AG09309 (cell line): ENCODE measurements at regions not wholly inside any gene's neighbourhood (a gene's known extent, or its start where the extent isn't known, plus 50 kb on each side); places are given as distances from the start of the nearest gene placed in this dataset.

Experiments used
- DNase-seq: peaks from one replicate; pipeline ENCODE4 v3.0.0-alpha.2; 2010; ENCODE audit warnings: low read depth
- H3K4me3 ChIP-seq: 2 replicates; pipeline ENCODE4 v1.5.1; 2011; ENCODE audit warnings: mild to moderate bottlenecking, low read depth, low read length, moderate library complexity; ENCODE audit not compliant: control insufficient read depth
- CTCF ChIP-seq: IDR thresholded peaks from 2 replicates; pipeline ENCODE4 v1.5.1; 2011; ENCODE audit warnings: mild to moderate bottlenecking, low read depth, low read length, inconsistent platforms; ENCODE audit not compliant: insufficient read depth, control insufficient read depth; ENCODE audit errors: missing control alignments

- DNase-seq, result peak; percentile 61
- TF ChIP-seq CTCF, result no peak
- no peak overlapping the region for H3K4me3 ChIP-seq
These were observed 247.1 kb upstream of the CDIN1 start for GRCh38 chr15:36332301-36332700.

GRCh38 chr15:36332896-36333295 lies 246.5 kb upstream of the CDIN1 start:
- no peak overlapping the region for H3K4me3 ChIP-seq
- TF ChIP-seq CTCF, result no peak
- no peak for DNase-seq

GRCh38 chr15:36334059-36334458 lies 245.4 kb upstream of the CDIN1 start:
- H3K4me3 ChIP-seq, result no peak overlapping the region
- peak; percentile 8 for DNase-seq
- TF ChIP-seq CTCF, result no peak

- no peak for TF ChIP-seq CTCF
- no peak for DNase-seq
- H3K4me3 ChIP-seq, result no peak overlapping the region
These were observed 244.2 kb upstream of the CDIN1 start for GRCh38 chr15:36335224-36335623.

- H3K4me3 ChIP-seq, result no peak overlapping the region
- TF ChIP-seq CTCF, result no peak
- no peak for DNase-seq
These were observed 243.8 kb upstream of the CDIN1 start for GRCh38 chr15:36335659-36336058.

GRCh38 chr15:36344887-36345286 lies 234.5 kb upstream of the CDIN1 start:
- no peak for TF ChIP-seq CTCF
- no peak overlapping the region for H3K4me3 ChIP-seq
- DNase-seq, result no peak

- no peak for TF ChIP-seq CTCF
- no peak overlapping the region for H3K4me3 ChIP-seq
- no peak for DNase-seq
These were observed 232.1 kb upstream of the CDIN1 start for GRCh38 chr15:36347272-36347858.
